ENCODE measurements at regions not wholly inside any gene's neighbourhood (a gene's known extent, or its start where the extent isn't known, plus 50 kb on each side); places are given as distances from the start of the nearest gene placed in this dataset.

DNA sequence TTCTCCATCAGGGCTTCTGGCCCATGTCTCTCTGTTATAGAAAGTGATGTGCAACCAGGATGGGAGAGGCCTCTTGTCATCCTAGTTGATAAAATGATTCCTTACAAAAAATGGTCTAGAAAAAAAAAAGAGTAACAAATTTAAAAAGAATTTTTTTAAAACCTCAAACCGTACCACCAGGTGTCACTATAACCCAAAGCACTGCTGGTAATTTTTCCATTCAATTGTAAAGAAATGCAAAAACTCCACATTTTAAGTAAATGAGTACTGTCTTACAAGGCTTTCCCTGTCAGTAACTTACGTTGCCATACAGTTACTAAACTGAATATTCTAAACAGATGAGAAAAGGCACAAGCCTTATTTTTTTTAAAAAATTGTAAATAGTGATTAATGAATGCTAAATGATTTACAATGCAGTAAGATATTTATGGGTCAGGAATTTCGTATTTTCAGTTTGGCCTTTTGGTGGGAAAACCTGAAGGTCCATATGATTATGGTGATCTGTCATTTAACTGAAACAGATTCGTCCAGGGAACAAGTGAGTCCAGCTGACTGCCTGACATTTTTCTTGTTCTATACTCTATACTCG, 95.4 kb downstream of the OGFRL1 start:
- TF ChIP-seq, protein P1, sequence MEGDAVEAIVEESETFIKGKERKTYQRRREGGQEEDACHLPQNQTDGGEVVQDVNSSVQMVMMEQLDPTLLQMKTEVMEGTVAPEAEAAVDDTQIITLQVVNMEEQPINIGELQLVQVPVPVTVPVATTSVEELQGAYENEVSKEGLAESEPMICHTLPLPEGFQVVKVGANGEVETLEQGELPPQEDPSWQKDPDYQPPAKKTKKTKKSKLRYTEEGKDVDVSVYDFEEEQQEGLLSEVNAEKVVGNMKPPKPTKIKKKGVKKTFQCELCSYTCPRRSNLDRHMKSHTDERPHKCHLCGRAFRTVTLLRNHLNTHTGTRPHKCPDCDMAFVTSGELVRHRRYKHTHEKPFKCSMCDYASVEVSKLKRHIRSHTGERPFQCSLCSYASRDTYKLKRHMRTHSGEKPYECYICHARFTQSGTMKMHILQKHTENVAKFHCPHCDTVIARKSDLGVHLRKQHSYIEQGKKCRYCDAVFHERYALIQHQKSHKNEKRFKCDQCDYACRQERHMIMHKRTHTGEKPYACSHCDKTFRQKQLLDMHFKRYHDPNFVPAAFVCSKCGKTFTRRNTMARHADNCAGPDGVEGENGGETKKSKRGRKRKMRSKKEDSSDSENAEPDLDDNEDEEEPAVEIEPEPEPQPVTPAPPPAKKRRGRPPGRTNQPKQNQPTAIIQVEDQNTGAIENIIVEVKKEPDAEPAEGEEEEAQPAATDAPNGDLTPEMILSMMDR (IDR thresholded peaks at IDR 0.05): peak; percentile 55

DNA sequence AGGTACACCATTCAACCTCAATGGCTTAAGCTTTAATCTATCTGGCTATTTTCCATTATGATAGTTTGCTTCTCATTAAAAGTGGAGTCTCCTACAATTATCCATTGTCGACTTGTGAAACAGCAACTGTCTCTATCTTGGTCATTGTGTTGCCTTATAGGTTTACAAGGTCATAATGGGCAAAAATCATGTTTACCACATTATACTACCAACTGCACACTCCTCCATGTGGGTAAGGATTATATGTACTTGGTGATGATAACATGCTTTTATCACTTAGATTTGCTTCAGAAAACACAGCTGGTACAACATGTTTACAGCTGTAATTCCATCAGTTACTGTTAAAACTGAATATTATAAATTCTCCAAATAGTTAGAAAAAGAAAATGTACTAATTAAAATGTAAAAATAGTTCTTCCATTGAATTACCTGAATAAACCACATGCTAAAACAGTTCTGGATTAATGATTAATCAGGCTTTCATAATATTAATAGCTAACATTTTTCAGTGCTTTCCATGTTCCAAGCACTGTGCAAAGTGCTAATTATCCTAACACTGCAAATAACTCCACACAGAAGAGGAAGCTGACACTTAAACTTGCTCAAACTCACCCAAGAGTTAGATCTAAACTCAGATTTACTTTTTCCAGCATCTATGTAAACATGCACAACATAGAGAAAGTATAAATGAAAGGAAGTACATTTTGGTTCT, 96.7 kb downstream of the OGFRL1 start:
- TF ChIP-seq, protein P1 (IDR thresholded peaks at IDR 0.05): no peak

DNA sequence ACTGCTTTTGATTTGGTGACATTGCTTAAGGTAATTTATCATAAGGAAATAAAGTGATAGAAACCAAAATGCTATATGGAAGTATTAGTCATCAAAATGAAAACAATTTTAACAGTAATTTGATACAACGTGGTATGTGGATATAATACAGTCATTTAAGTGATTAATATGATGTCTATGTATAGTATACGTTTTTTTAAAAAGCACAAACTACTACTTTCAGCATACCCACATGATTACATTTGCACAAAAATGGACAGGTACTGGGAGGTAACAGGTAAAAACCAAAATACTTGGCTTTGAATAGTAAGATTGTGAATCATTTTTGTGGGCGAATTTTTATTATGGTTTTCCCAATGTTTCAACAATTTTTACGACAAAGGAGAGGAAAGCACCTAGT, 97.6 kb downstream of the OGFRL1 start:
- TF ChIP-seq, protein P1 (IDR thresholded peaks at IDR 0.05): no peak

DNA sequence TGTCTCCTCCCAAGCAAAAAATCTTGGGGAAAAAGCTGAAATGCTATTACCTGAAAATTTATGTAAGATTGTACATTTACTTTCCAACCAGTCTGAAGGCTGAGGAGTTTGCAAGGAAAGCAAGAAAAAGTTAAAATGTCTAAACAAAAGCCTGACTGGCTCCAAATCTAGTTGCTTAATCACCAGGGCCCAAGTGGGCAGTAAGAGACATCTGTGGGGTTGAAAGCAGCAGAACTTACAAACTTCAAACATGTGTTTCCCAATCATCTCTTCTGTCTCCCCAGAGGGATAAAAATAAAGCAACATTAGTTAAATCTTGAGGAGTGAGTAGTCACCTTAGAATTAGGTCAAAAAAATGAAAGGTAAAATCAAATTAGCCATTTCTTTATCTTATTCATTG, 98.6 kb downstream of the OGFRL1 start:
- TF ChIP-seq, protein P1 (IDR thresholded peaks at IDR 0.05): no peak

DNA sequence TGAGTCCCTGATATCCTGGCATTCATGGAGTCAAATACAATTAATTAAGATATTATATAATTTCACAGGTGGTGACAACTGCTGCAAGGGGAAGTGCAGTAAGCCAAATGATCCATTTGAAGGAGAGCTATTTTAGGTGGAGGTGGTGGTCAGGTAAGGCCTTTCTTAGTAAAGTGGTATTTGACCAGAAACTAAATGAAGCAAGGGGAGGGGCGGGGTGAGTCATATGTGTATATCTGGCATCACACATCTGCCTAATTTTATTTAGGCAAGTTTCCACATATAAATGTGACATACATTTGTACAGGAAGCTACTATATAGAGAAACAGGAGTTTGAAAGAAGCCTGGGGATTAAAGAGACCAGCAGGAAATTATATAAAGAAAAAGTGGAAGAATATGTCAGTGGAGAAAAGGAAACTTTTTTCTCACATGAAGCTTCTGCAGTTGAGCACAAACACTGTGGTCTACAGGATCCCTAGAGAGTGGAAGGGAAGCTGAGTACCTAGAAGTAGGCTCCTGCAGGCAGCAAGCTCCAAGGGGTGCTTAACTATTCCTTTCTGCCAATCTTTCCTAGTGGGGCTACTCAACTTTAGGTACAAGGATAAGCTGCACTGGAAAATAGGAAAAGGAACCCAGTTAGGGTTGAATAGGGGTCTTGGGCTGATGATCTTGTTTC, 99.6 kb downstream of the OGFRL1 start:
- TF ChIP-seq, protein P1 (IDR thresholded peaks at IDR 0.05): no peak

DNA sequence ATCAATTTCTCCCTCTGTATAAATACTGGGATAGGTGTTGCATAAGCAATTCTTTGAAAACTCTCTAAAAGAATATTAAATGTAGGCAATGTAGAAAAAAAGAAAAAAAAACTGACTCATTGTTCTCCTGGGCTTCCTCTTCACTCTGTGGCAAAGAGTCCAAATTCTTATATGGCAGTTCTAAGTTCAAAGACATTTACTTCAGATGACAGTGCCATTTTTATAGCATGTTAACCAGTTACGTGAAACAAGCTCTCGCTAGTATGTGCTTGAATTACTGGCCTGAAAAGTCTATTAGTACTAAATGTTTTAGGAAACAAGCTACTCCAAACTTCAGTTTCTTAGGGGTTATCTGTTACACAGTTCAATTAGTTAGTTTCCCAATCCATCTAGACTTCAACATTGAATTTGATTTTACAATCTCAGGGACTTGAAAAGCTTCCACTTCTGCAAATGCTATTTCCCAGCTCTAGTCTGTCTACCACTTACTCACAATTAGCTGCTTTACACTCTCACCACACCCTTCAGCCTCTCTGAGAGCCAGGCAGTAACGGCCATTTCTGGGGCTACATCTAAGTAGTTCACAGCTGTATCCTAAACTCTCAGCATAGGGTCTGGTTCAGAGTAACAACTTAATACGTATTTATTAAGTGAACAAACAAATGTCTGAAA, 100.4 kb downstream of the OGFRL1 start:
- TF ChIP-seq, protein P1 (IDR thresholded peaks at IDR 0.05): no peak

DNA sequence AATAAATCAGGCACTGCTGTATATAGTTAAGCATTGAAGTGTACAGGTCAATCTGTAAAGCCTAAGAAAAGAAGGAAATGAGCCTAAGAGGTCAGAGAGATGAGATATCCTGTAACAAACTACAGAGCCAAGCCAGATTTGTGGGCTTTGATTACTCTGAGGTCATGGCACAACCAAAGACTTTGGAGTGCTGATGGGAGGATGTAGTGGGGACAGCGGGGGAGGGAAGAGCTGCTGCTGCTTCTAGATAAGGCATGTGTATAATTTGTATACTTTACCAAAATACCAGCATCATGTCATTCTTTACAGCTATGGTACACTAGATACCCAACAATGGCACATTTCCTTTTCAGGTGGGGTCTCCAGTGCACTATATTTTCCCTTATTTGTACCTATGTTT, 102.5 kb downstream of the OGFRL1 start:
- TF ChIP-seq, protein P1 (IDR thresholded peaks at IDR 0.05): no peak
